ENCODE measurements at regions not wholly inside any gene's neighbourhood (a gene's known extent, or its start where the extent isn't known, plus 50 kb on each side); places are given as distances from the start of the nearest gene placed in this dataset.

- TF ChIP-seq, protein P1, sequence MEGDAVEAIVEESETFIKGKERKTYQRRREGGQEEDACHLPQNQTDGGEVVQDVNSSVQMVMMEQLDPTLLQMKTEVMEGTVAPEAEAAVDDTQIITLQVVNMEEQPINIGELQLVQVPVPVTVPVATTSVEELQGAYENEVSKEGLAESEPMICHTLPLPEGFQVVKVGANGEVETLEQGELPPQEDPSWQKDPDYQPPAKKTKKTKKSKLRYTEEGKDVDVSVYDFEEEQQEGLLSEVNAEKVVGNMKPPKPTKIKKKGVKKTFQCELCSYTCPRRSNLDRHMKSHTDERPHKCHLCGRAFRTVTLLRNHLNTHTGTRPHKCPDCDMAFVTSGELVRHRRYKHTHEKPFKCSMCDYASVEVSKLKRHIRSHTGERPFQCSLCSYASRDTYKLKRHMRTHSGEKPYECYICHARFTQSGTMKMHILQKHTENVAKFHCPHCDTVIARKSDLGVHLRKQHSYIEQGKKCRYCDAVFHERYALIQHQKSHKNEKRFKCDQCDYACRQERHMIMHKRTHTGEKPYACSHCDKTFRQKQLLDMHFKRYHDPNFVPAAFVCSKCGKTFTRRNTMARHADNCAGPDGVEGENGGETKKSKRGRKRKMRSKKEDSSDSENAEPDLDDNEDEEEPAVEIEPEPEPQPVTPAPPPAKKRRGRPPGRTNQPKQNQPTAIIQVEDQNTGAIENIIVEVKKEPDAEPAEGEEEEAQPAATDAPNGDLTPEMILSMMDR (IDR thresholded peaks at IDR 0.05; ENCODE audit: low read length, missing control alignments): no peak
- H3K4me3 ChIP-seq (replicated peaks; ENCODE audit: low read depth, low read length): no peak overlapping the region
- DNase-seq (ENCODE audit: low read depth): no peak
Observed at GRCh38 chr15:91498749-91499062, 354.8 kb upstream of the SLCO3A1 start.

- TF ChIP-seq, protein P1 (IDR thresholded peaks at IDR 0.05; ENCODE audit: low read length, missing control alignments): no peak
- no peak for DNase-seq (ENCODE audit: low read depth)
- no peak overlapping the region for H3K4me3 ChIP-seq (replicated peaks; ENCODE audit: low read depth, low read length)
Observed at GRCh38 chr15:91499774-91500383, 353.6 kb upstream of the SLCO3A1 start.

DNA sequence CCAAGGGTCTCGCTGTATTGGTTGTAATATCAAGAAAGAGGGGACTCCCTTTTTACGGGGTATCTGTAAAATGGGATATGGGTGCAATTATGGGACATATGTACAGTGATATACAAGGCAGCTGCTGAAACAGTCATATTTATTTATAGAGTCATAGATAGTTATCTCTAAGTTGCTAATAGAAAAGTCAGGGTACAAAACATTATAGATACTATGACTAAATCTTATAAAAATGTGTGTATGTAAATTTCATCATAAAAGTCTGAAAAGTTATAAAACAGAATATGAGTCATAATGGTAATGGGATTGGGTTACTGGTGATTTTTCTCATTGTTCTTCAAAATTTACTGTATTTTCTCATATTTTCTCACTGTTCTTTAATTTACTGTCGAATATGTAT, 344.9 kb upstream of the SLCO3A1 start:
- DNase-seq (ENCODE audit: low read depth): peak; percentile 31
- no peak overlapping the region for H3K4me3 ChIP-seq (replicated peaks; ENCODE audit: low read depth, low read length)
- TF ChIP-seq, protein P1 (IDR thresholded peaks at IDR 0.05; ENCODE audit: low read length, missing control alignments): no peak

- no peak overlapping the region for H3K4me3 ChIP-seq (replicated peaks; ENCODE audit: low read depth, low read length)
- TF ChIP-seq, protein P1 (IDR thresholded peaks at IDR 0.05; ENCODE audit: low read length, missing control alignments): no peak
Observed at GRCh38 chr15:91514147-91514546, 339.4 kb upstream of the SLCO3A1 start.

GRCh38 chr15:91515188-91515754, 338.2 kb upstream of the SLCO3A1 start:
- TF ChIP-seq, protein P1 (IDR thresholded peaks at IDR 0.05; ENCODE audit: low read length, missing control alignments): no peak
- DNase-seq (ENCODE audit: low read depth): peak; percentile 79
- no peak overlapping the region for H3K4me3 ChIP-seq (replicated peaks; ENCODE audit: low read depth, low read length)

More at GRCh38 chr15:91514147-91514546, 339.4 kb upstream of the SLCO3A1 start:
- DNase-seq (ENCODE audit: low read depth): no peak

DNA sequence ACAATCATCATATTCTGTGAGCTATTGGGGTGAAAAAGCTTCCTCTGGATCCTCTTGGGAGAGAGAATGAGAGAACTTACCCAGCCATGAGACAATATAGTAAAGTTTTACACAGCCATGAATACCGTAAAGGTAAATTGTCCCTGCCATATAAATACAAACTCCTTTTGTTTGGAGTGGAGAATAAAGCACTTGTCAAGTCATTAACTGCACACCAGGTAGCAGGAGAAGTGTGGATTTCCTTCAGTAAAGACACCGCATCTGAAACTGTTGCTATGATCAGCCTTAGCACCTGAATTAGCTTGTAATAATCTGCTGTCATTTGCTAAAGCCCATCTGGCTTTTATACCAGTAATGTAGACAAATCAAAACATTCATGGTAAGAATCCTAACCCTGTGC, 336.6 kb upstream of the SLCO3A1 start:
- TF ChIP-seq, protein P1 (IDR thresholded peaks at IDR 0.05; ENCODE audit: low read length, missing control alignments): no peak
- no peak overlapping the region for H3K4me3 ChIP-seq (replicated peaks; ENCODE audit: low read depth, low read length)
- no peak for DNase-seq (ENCODE audit: low read depth)

All from fibroblast of pulmonary artery (primary cell).